A204.1 (cell line): ENCODE measurements at regions not wholly inside any gene's neighbourhood (a gene's known extent, or its start where the extent isn't known, plus 50 kb on each side); places are given as distances from the start of the nearest gene placed in this dataset.
"Not testable (repeated sequence)": the region's sequence is repeated elsewhere in the genome, so short reads cannot be mapped to it uniquely, and the experiment has no call there.

Experiments
- FAIRE-seq: peaks from 2 replicates; lab custom pipeline; 2012; peaks lifted over from hg19 to GRCh38; lab: Jason Lieb, UNC

GRCh38 chr2:194363878-194364277 lies 1293.1 kb upstream of the SLC39A10 start:
- no peak for FAIRE-seq

- FAIRE-seq, result no peak
Observed at GRCh38 chr2:194363295-194363694, 1293.7 kb upstream of the SLC39A10 start.

DNA sequence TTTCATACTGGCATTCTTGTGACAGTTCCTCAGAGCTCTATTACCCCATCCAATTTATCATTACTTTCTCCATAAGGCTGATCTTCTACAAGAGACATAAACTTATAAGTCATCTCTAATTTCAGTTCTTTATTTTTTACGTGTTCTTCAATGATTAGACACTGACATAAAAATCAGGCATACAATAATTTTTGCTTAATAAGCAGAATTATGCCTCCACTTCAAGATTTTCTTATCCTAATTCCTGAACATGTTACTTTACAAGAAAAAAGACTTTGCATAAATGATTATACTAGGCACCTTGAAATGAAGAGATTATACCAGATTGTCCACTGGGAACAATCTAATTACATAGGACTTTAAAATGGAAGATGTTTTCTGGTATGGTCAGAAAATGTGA lies 1304.5 kb upstream of the SLC39A10 start:
- FAIRE-seq, result no peak

GRCh38 chr2:194346193-194346592 lies 1310.8 kb upstream of the SLC39A10 start:
- FAIRE-seq, result no peak

DNA sequence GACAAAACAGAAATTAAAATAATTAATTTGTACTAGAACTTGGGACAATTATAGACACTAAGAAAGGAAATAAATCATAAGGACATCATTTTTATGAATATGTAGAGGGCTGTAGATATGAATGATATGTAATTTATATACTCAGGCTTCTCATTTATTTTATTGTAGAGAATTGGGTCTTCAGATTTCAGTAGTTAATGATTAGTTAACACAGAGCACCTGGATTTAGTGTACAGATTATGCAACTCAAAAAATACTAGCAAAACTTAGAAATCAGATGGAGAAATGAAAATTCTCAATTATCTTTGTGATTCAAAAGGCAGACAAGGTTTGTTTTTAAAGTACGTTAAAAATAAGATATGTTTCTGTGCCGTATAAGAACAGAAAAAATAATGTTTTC lies 1311.7 kb upstream of the SLC39A10 start:
- FAIRE-seq, result no peak

DNA sequence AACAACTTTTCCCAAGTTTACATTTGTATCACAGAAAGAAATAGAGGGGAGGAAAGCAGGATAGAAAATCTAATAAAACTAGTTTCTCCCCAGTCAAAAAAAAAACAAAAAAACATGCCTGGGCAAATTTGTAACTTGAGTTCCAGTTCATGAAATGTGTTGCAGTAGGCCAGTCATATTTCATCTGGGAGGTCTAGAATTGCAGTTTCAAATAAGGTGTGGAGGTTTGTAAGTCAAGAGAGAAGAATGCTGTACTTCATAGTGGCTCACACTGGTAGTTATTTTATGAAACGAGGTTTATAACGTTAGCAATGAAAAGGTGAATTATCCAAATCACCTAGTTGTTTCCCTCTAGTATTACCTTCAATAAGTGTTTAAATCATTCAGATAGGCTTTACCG lies 1313.9 kb upstream of the SLC39A10 start:
- FAIRE-seq, result no peak

- no peak for FAIRE-seq
Observed at GRCh38 chr2:194332799-194333490, 1324.1 kb upstream of the SLC39A10 start.

- no peak for FAIRE-seq
Observed at GRCh38 chr2:194328456-194328855, 1328.6 kb upstream of the SLC39A10 start.

- no peak for FAIRE-seq
Observed at GRCh38 chr2:194327196-194327888, 1329.7 kb upstream of the SLC39A10 start.

GRCh38 chr2:194323740-194324139 lies 1333.3 kb upstream of the SLC39A10 start:
- FAIRE-seq, result no peak

- FAIRE-seq, result no peak
Observed at GRCh38 chr2:194320520-194320919, 1336.5 kb upstream of the SLC39A10 start.

- no peak for FAIRE-seq
Observed at GRCh38 chr2:194319222-194319992, 1337.6 kb upstream of the SLC39A10 start.

- FAIRE-seq, result no peak
Observed at GRCh38 chr2:194314042-194314441, 1343.0 kb upstream of the SLC39A10 start.

DNA sequence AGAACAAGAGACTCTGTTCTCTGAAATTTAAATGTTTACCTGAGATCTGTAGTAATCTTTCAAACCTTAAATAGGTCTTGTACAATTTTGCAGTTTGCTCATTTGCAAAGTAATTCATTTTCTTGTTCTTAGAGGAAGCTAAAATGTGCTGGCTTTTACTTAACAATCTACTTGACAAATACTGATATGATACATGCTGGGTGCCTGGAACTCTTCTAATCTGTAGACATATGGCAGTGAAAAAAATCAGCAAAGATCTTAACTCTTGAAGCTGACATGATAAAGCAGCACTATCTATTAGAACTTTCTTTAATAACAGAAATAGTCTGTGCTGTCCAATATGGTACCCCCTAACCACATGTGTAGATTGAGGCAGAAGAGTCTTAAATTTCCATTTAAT lies 1352.8 kb upstream of the SLC39A10 start:
- FAIRE-seq, result no peak

- FAIRE-seq, result no peak
Observed at GRCh38 chr2:194301946-194302345, 1355.1 kb upstream of the SLC39A10 start.

GRCh38 chr2:194294156-194294555 lies 1362.9 kb upstream of the SLC39A10 start:
- FAIRE-seq, result no peak

- no peak for FAIRE-seq
Observed at GRCh38 chr2:194291104-194291503, 1365.9 kb upstream of the SLC39A10 start.

GRCh38 chr2:194289712-194290346 lies 1367.2 kb upstream of the SLC39A10 start:
- FAIRE-seq, result no peak

- FAIRE-seq, result not testable (repeated sequence)
Observed at GRCh38 chr2:194276667-194277066, 1380.4 kb upstream of the SLC39A10 start.

DNA sequence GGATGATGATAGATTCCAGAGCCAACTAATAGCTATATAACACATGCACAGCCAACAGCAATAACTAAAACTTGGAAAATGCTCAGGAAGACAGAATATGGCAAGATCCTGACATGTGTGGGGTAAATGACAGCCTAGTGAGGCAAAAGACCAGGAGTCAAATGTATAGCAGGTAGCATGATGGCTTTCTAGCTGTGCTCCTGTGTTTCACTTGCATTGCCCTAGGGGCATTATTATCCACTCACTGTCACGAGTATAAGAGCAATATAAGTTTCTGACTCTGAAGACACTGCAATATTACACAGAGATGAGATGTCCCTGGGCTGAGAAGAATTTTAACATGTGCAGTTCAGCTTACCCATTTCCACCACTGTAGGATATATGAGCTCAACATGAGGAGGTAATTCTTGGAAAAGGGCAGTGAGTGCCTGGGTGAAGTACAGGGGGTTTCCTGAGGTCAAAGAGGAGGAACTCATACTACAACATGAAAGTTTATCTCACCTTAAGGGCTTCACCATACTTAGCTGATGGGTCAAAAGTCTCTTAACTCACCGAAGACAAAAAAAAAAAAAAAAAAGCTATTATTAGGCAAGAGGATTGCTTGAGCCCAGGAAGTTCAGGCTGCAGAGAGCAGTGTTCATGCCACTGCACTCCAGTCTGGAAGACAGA lies 1385.6 kb upstream of the SLC39A10 start:
- FAIRE-seq, result no peak

- FAIRE-seq, result no peak
Observed at GRCh38 chr2:194270648-194271047, 1386.4 kb upstream of the SLC39A10 start.

DNA sequence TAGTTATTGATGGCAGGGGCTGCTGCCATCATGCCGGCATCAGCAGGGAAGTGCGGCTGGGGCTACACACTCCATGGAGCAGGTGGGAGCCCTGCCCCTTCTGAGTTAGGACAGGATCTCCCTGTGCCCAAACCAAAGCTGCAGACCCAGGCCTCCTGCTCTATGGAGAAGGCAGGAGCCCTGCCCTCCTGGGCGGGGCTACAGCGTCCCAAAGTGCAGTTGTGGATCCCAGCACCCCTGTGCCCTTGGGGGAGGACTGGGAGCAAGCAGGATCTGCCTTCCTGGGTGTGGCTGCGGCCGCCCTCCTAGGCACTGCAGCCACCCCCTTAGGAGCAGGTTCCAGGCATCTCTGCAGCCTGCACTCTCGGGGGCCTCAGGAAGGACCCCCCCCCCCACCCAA lies 1392.4 kb upstream of the SLC39A10 start:
- no peak for FAIRE-seq
